GM18519 (cell line): ENCODE measurements at regions not wholly inside any gene's neighbourhood (a gene's known extent, or its start where the extent isn't known, plus 50 kb on each side); places are given as distances from the start of the nearest gene placed in this dataset.
A peak's percentile ranks its signal among the peaks of the same experiment; 100 is the strongest.
"Not testable (repeated sequence)": the region's sequence is repeated elsewhere in the genome, so short reads cannot be mapped to it uniquely, and the experiment has no call there.

Experiments
- ATAC-seq: cut with Tn5 transposase; IDR thresholded peaks from one replicate; pipeline ENCODE4 v1.9.1; 2021; ENCODE audit warnings: mild to moderate bottlenecking, moderate library complexity; ENCODE audit not compliant: unreplicated experiment, low FRiP score

GRCh38 chr4:66769441-66769840, 775.9 kb downstream of the CENPC start:
- no peak for ATAC-seq

- no peak for ATAC-seq
Measured at GRCh38 chr4:66767442-66767841, 777.9 kb downstream of the CENPC start.

GRCh38 chr4:66766557-66766956, 778.7 kb downstream of the CENPC start:
- ATAC-seq = no peak

- ATAC-seq = no peak
Measured at GRCh38 chr4:66750273-66750672, 795.0 kb downstream of the CENPC start.

GRCh38 chr4:66746918-66747317, 798.4 kb downstream of the CENPC start:
- ATAC-seq = not testable (repeated sequence)

GRCh38 chr4:66741081-66741480, 804.2 kb downstream of the CENPC start:
- no peak for ATAC-seq

GRCh38 chr4:66736606-66737005, 808.7 kb downstream of the CENPC start:
- no peak for ATAC-seq

- ATAC-seq = no peak
Measured at GRCh38 chr4:66728280-66728679, 817.0 kb downstream of the CENPC start.

- ATAC-seq = not testable (repeated sequence)
Measured at GRCh38 chr4:66712301-66712921, 832.9 kb downstream of the CENPC start.

GRCh38 chr4:66704243-66704642, 841.1 kb downstream of the CENPC start:
- ATAC-seq = no peak

GRCh38 chr4:66694739-66695138, 850.6 kb downstream of the CENPC start:
- no peak for ATAC-seq

GRCh38 chr4:66693694-66694093, 851.6 kb downstream of the CENPC start:
- ATAC-seq = no peak

- ATAC-seq = no peak
Measured at GRCh38 chr4:66691101-66691500, 854.2 kb downstream of the CENPC start.

- peak; percentile 55 for ATAC-seq
Measured at GRCh38 chr4:66688674-66689073, 856.6 kb downstream of the CENPC start.

GRCh38 chr4:66687459-66687858, 857.8 kb downstream of the CENPC start:
- no peak for ATAC-seq

GRCh38 chr4:66681962-66682361, 863.3 kb downstream of the CENPC start:
- ATAC-seq = no peak

- ATAC-seq = no peak
Measured at GRCh38 chr4:66667249-66667648, 878.1 kb downstream of the CENPC start.

GRCh38 chr4:66662620-66663019, 882.7 kb downstream of the CENPC start:
- ATAC-seq = no peak

GRCh38 chr4:66658809-66659208, 886.5 kb downstream of the CENPC start:
- ATAC-seq = no peak

GRCh38 chr4:66655505-66655904, 889.8 kb downstream of the CENPC start:
- no peak for ATAC-seq

GRCh38 chr4:66653937-66654336, 891.4 kb downstream of the CENPC start:
- ATAC-seq = no peak

- no peak for ATAC-seq
Measured at GRCh38 chr4:66649236-66649635, 896.1 kb downstream of the CENPC start.

GRCh38 chr4:66647926-66648325, 897.4 kb downstream of the CENPC start:
- no peak for ATAC-seq
